GM12865 (cell line): ENCODE measurements at regions not wholly inside any gene's neighbourhood (a gene's known extent, or its start where the extent isn't known, plus 50 kb on each side); places are given as distances from the start of the nearest gene placed in this dataset.
"Not testable (repeated sequence)": the region's sequence is repeated elsewhere in the genome, so short reads cannot be mapped to it uniquely, and the experiment has no call there.

ENCODE experiments used
- DNase-seq: peaks from one replicate; pipeline ENCODE4 v3.0.0; 2010; ENCODE audit warnings: low read depth
- H3K4me3 ChIP-seq: 2 replicates; pipeline ENCODE4 v1.5.1; 2011; ENCODE audit warnings: mild to moderate bottlenecking, low read depth, low read length, control low read depth
- CTCF ChIP-seq: IDR thresholded peaks from 2 replicates; pipeline ENCODE4 v1.5.1; 2011; ENCODE audit warnings: low read length, control low read depth, low read depth, inconsistent platforms; ENCODE audit not compliant: insufficient read depth; ENCODE audit errors: missing control alignments

GRCh38 chrX:34341258-34341657 lies 209.1 kb upstream of the FAM47A start:
- no peak for DNase-seq
- TF ChIP-seq CTCF: no peak
- H3K4me3 ChIP-seq: no peak overlapping the region

- no peak for DNase-seq
- H3K4me3 ChIP-seq: no peak overlapping the region
- TF ChIP-seq CTCF: no peak
These were observed 205.9 kb upstream of the FAM47A start for GRCh38 chrX:34338046-34338445.

GRCh38 chrX:34335376-34335775 lies 203.3 kb upstream of the FAM47A start:
- not testable (repeated sequence) for H3K4me3 ChIP-seq, DNase-seq

GRCh38 chrX:34332334-34332733 lies 200.2 kb upstream of the FAM47A start:
- no peak for DNase-seq
- no peak for TF ChIP-seq CTCF
- H3K4me3 ChIP-seq: no peak overlapping the region

GRCh38 chrX:34325460-34325859 lies 193.3 kb upstream of the FAM47A start:
- TF ChIP-seq CTCF: no peak

GRCh38 chrX:34320424-34320823 lies 188.3 kb upstream of the FAM47A start:
- H3K4me3 ChIP-seq: not testable (repeated sequence)

More at GRCh38 chrX:34325460-34325859, 193.3 kb upstream of the FAM47A start:
- H3K4me3 ChIP-seq: no peak overlapping the region
- DNase-seq: no peak

GRCh38 chrX:34300871-34301270 lies 168.8 kb upstream of the FAM47A start:
- peak; percentile 37 for TF ChIP-seq CTCF
- DNase-seq: peak; percentile 43
- H3K4me3 ChIP-seq: no peak overlapping the region

More at GRCh38 chrX:34320424-34320823, 188.3 kb upstream of the FAM47A start:
- DNase-seq: not testable (repeated sequence)

- no peak overlapping the region for H3K4me3 ChIP-seq
- DNase-seq: no peak
- TF ChIP-seq CTCF: no peak
These were observed 167.4 kb upstream of the FAM47A start for GRCh38 chrX:34299451-34299967.
